ENCODE measurements at regions not wholly inside any gene's neighbourhood (a gene's known extent, or its start where the extent isn't known, plus 50 kb on each side); places are given as distances from the start of the nearest gene placed in this dataset.

GRCh38 chr15:91473894-91474545, 374.0 kb downstream of the SV2B start:
- no peak for DNase-seq (ENCODE audit: low spot score)

- no peak for DNase-seq (ENCODE audit: low spot score)
Observed at GRCh38 chr15:91476861-91477260, 376.6 kb upstream of the SLCO3A1 start.

- no peak for DNase-seq (ENCODE audit: low spot score)
Observed at GRCh38 chr15:91478717-91479191, 374.8 kb upstream of the SLCO3A1 start.

GRCh38 chr15:91480426-91480825, 373.1 kb upstream of the SLCO3A1 start:
- no peak for DNase-seq (ENCODE audit: low spot score)

- DNase-seq (ENCODE audit: low spot score): no peak
Observed at GRCh38 chr15:91482799-91483198, 370.7 kb upstream of the SLCO3A1 start.

GRCh38 chr15:91484141-91484540, 369.4 kb upstream of the SLCO3A1 start:
- no peak for DNase-seq (ENCODE audit: low spot score)

GRCh38 chr15:91488452-91488851, 365.1 kb upstream of the SLCO3A1 start:
- no peak for DNase-seq (ENCODE audit: low spot score)

GRCh38 chr15:91490211-91490610, 363.3 kb upstream of the SLCO3A1 start:
- DNase-seq (ENCODE audit: low spot score): no peak

- no peak for DNase-seq (ENCODE audit: low spot score)
Observed at GRCh38 chr15:91491101-91491950, 362.2 kb upstream of the SLCO3A1 start.

GRCh38 chr15:91496754-91497691, 356.5 kb upstream of the SLCO3A1 start:
- no peak for DNase-seq (ENCODE audit: low spot score)

- no peak for DNase-seq (ENCODE audit: low spot score)
Observed at GRCh38 chr15:91498046-91498748, 355.3 kb upstream of the SLCO3A1 start.

GRCh38 chr15:91498749-91499062, 354.8 kb upstream of the SLCO3A1 start:
- no peak for DNase-seq (ENCODE audit: low spot score)

GRCh38 chr15:91499774-91500383, 353.6 kb upstream of the SLCO3A1 start:
- DNase-seq (ENCODE audit: low spot score): no peak

- DNase-seq (ENCODE audit: low spot score): no peak
Observed at GRCh38 chr15:91508633-91509032, 344.9 kb upstream of the SLCO3A1 start.

- no peak for DNase-seq (ENCODE audit: low spot score)
Observed at GRCh38 chr15:91514147-91514546, 339.4 kb upstream of the SLCO3A1 start.

- no peak for DNase-seq (ENCODE audit: low spot score)
Observed at GRCh38 chr15:91515188-91515754, 338.2 kb upstream of the SLCO3A1 start.

GRCh38 chr15:91516866-91517265, 336.6 kb upstream of the SLCO3A1 start:
- DNase-seq (ENCODE audit: low spot score): no peak

GRCh38 chr15:91517491-91518200, 335.9 kb upstream of the SLCO3A1 start:
- DNase-seq (ENCODE audit: low spot score): no peak

- DNase-seq (ENCODE audit: low spot score): no peak
Observed at GRCh38 chr15:91520850-91521249, 332.7 kb upstream of the SLCO3A1 start.

GRCh38 chr15:91521548-91521947, 332.0 kb upstream of the SLCO3A1 start:
- DNase-seq (ENCODE audit: low spot score): no peak

Data from germinal center (tissue), 1 donor.